ENCODE measurements at regions not wholly inside any gene's neighbourhood (a gene's known extent, or its start where the extent isn't known, plus 50 kb on each side); places are given as distances from the start of the nearest gene placed in this dataset.

DNA sequence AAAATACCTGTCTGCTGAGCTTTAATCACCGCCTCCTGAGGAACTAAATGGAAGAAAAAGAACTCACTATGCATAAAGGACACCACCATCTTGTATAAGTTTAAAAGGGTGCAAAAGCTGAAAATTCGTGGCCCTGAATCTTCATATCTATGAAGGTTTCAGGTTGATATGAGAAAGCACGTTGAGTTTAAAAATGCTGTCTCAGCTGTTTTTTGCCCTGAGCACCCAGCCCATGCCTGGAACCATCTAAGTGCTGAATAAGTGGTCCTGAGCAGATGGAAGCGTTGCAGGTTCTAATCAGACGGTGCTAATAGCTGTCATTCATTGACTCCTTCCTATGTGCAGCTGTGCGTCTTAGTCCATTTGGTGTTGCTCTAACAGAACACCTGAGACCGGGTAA lies 467.4 kb downstream of the EIPR1 start:
- TF ChIP-seq, protein P1, sequence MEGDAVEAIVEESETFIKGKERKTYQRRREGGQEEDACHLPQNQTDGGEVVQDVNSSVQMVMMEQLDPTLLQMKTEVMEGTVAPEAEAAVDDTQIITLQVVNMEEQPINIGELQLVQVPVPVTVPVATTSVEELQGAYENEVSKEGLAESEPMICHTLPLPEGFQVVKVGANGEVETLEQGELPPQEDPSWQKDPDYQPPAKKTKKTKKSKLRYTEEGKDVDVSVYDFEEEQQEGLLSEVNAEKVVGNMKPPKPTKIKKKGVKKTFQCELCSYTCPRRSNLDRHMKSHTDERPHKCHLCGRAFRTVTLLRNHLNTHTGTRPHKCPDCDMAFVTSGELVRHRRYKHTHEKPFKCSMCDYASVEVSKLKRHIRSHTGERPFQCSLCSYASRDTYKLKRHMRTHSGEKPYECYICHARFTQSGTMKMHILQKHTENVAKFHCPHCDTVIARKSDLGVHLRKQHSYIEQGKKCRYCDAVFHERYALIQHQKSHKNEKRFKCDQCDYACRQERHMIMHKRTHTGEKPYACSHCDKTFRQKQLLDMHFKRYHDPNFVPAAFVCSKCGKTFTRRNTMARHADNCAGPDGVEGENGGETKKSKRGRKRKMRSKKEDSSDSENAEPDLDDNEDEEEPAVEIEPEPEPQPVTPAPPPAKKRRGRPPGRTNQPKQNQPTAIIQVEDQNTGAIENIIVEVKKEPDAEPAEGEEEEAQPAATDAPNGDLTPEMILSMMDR (IDR thresholded peaks at IDR 0.05; ENCODE audit: insufficient read depth, low read length, poor library complexity, severe bottlenecking), result no peak
- no peak for TF ChIP-seq EZH2phosphoT487 (conservative IDR thresholded peaks at IDR 0.05; ENCODE audit: low read length)

All from SU-DHL-6 (cell line).